Parathyroid adenoma (tissue), 2 donors: ENCODE measurements at regions not wholly inside any gene's neighbourhood (a gene's known extent, or its start where the extent isn't known, plus 50 kb on each side); places are given as distances from the start of the nearest gene placed in this dataset.

Source experiments
- H2AFZ ChIP-seq: fragments of 300-600 bp; sonication (generic); one replicate; pipeline ENCODE4 v1.7.0; 2017; ENCODE audit warnings: antibody characterized with exemption, mild to moderate bottlenecking
- H3K27ac ChIP-seq: fragments of 300-600 bp; sonication (generic); one replicate; pipeline ENCODE4 v1.7.0; 2017
- H3K27me3 ChIP-seq: fragments of 300-600 bp; sonication (generic); one replicate; pipeline ENCODE4 v1.7.0; 2017; ENCODE audit warnings: low read length; ENCODE audit not compliant: control insufficient read depth, insufficient read depth
- H3K36me3 ChIP-seq: fragments of 300-600 bp; sonication (generic); one replicate; pipeline ENCODE4 v1.7.0; 2017; ENCODE audit warnings: low read length; ENCODE audit not compliant: control insufficient read depth, insufficient read depth
- H3K4me1 ChIP-seq: fragments of 300-600 bp; sonication (generic); one replicate; pipeline ENCODE4 v1.7.0; 2017; ENCODE audit warnings: control low read depth
- H3K4me2 ChIP-seq: fragments of 300-600 bp; sonication (generic); one replicate; pipeline ENCODE4 v1.7.0; 2017; ENCODE audit warnings: low read length
- H3K4me3 ChIP-seq: fragments of 300-600 bp; sonication (generic); one replicate; pipeline ENCODE4 v1.7.0; 2017; ENCODE audit warnings: low read depth, low read length
- H3K79me2 ChIP-seq: fragments of 300-600 bp; sonication (generic); one replicate; pipeline ENCODE4 v1.7.0; 2017; ENCODE audit warnings: control low read depth
- H3K9ac ChIP-seq: fragments of 300-600 bp; sonication (generic); one replicate; pipeline ENCODE4 v1.7.0; 2017; ENCODE audit warnings: mild to moderate bottlenecking
- H3K9me3 ChIP-seq: fragments of 300-600 bp; sonication (generic); one replicate; pipeline ENCODE4 v1.7.0; 2017; ENCODE audit warnings: low read length; ENCODE audit not compliant: control insufficient read depth
- TF ChIP-seq, protein P1 (sequence below): fragments of 300-600 bp; sonication (generic); IDR thresholded peaks from one replicate; pipeline ENCODE4 v1.7.0; 2017; ENCODE audit warnings: antibody characterized with exemption, mild to moderate bottlenecking
- donor health status: primary hyperparathyroidism.

DNA sequence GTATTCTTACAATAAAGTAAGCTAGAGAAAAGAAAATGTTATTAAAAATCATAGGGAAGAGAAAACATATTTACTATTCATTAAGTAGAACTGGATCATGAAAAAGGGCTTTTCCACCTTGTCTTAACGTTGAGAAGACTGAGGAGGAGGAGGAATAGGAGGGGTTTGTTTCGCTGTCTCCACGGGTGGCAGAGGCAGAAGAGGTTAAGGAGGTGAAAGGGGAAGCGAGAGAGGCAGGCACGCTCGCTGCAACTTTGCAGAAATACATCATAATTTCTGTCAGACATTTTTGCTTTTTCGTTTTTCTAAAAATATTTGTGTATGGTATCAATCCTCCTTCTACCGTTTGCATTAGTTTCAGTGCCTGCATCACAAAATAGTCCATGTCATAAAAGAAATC is 2375.1 kb upstream of the AGA start:
- Histone ChIP-seq H3K4me3 (no peak overlapping the region), H3K9ac (no peak overlapping the region), H3K27me3 (no peaks in the 10 kb centered on the region), H3K4me2 (no peak overlapping the region), H3K36me3 (no peaks in the 10 kb centered on the region), H3K79me2 (no peaks in the 10 kb centered on the region), H3K27ac (no peak overlapping the region), H2AFZ (no peak overlapping the region), H3K4me1 (no peaks in the 10 kb centered on the region), H3K9me3 (no peaks in the 10 kb centered on the region)
- TF ChIP-seq, protein P1, sequence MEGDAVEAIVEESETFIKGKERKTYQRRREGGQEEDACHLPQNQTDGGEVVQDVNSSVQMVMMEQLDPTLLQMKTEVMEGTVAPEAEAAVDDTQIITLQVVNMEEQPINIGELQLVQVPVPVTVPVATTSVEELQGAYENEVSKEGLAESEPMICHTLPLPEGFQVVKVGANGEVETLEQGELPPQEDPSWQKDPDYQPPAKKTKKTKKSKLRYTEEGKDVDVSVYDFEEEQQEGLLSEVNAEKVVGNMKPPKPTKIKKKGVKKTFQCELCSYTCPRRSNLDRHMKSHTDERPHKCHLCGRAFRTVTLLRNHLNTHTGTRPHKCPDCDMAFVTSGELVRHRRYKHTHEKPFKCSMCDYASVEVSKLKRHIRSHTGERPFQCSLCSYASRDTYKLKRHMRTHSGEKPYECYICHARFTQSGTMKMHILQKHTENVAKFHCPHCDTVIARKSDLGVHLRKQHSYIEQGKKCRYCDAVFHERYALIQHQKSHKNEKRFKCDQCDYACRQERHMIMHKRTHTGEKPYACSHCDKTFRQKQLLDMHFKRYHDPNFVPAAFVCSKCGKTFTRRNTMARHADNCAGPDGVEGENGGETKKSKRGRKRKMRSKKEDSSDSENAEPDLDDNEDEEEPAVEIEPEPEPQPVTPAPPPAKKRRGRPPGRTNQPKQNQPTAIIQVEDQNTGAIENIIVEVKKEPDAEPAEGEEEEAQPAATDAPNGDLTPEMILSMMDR = no peak

GRCh38 chr4:179823342-179823741 is 2381.1 kb upstream of the AGA start:
- Histone ChIP-seq H3K9me3 (no peaks in the 10 kb centered on the region), H3K4me2 (no peak overlapping the region), H3K9ac (no peak overlapping the region), H2AFZ (no peak overlapping the region), H3K27me3 (no peaks in the 10 kb centered on the region), H3K36me3 (no peaks in the 10 kb centered on the region), H3K79me2 (no peaks in the 10 kb centered on the region), H3K4me1 (no peaks in the 10 kb centered on the region), H3K4me3 (no peak overlapping the region), H3K27ac (no peak overlapping the region)
- TF ChIP-seq, protein P1 = no peak

- Histone ChIP-seq H3K4me3 (no peak overlapping the region), H3K36me3 (no peaks in the 10 kb centered on the region), H3K79me2 (no peaks in the 10 kb centered on the region), H3K27me3 (no peaks in the 10 kb centered on the region), H3K4me2 (no peak overlapping the region), H3K27ac (no peak overlapping the region), H3K9me3 (no peaks in the 10 kb centered on the region), H2AFZ (no peak overlapping the region), H3K9ac (no peak overlapping the region), H3K4me1 (no peaks in the 10 kb centered on the region)
- TF ChIP-seq, protein P1 = no peak
These were observed 2389.0 kb upstream of the AGA start for GRCh38 chr4:179831274-179831673.

DNA sequence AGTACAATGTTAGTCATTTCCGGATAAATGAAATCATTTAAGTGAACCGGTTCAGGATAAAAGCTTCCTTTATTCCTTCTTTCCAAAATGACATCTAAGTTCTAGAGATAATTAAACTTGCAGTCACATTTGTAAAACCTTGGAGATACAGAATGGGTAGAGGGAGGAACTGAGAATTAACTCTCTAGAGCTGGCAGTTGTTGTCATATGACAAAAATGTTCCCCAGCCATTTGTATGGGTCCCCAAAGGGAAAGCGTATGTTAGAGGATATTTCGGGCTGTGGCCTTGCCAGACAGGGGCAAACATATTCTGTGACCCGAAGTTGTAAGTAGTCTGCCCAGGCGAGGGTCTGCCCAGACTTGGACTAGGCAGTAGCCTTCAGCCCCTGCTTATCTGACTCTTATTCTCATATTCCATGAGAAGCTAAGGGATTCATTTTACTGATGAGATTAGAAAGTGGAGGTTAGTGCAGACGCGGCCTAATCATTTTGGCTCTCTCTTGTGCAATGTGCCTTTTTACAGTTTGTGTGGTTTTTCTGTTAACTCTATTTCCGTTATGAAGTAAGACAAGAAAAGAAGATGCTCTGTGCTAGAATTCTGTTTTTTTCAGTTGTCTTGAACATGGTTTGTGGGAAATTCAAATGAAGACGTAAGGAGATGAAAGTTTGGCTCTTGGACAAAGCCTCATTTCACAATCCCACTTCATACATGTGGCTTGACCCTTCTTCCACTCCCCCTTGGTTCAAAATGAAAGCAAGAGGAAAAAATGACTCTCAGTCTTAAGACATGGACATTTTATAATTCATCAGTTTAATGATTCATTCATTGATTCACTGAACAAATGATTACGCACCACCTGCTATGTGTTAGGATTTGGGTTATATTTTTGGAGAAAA is 2394.2 kb upstream of the AGA start:
- Histone ChIP-seq H3K79me2 (no peaks in the 10 kb centered on the region), H3K27me3 (no peaks in the 10 kb centered on the region), H2AFZ (no peak overlapping the region), H3K4me2 (no peak overlapping the region), H3K27ac (no peak overlapping the region), H3K4me1 (no peaks in the 10 kb centered on the region), H3K4me3 (no peak overlapping the region), H3K9ac (no peak overlapping the region), H3K9me3 (no peaks in the 10 kb centered on the region), H3K36me3 (no peaks in the 10 kb centered on the region)
- TF ChIP-seq, protein P1 = no peak

GRCh38 chr4:179843370-179843769 is 2399.8 kb upstream of the TENM3 start:
- TF ChIP-seq, protein P1 = no peak
- Histone ChIP-seq H3K27ac (no peak overlapping the region), H3K79me2 (no peaks in the 10 kb centered on the region), H3K4me1 (no peaks in the 10 kb centered on the region), H3K27me3 (no peaks in the 10 kb centered on the region), H3K4me3 (no peak overlapping the region), H2AFZ (no peak overlapping the region), H3K9ac (no peak overlapping the region), H3K9me3 (no peaks in the 10 kb centered on the region), H3K4me2 (no peak overlapping the region), H3K36me3 (no peaks in the 10 kb centered on the region)
